ENCODE measurements at regions not wholly inside any gene's neighbourhood (a gene's known extent, or its start where the extent isn't known, plus 50 kb on each side); places are given as distances from the start of the nearest gene placed in this dataset.

DNA sequence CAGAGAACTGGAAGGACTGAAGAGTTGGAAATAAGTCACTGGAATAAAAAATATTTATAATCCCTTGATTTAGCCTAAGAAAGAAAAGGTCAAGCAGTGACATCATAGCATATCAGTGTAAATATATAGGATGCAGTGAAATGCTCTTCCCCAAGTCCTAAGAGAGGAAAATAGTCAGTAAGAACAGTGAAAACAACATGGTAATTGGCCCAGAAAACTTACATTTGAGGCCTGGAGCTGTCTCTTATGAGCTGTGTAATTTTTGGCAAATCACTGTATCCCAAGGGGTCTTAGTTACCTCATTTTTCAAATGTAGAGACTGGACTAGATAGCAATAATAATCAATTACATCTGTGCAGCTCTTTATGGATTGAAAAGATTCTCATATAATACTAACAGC, 255.7 kb upstream of the AR start:
- peaks cover 0 to 1% (median 0%) of the 10 kb centered on the region in 9 donors for H3K9me3 Mint-ChIP-seq
- H3K4me1 Mint-ChIP-seq: no peaks in the 10 kb centered on the region
- no peak overlapping the region for H3K4me3 Mint-ChIP-seq
- H3K27me3 Mint-ChIP-seq: no peaks in the 10 kb centered on the region
- ATAC-seq (no peak), DNase-seq (no peak)
- H3K36me3 Mint-ChIP-seq: no peaks in the 10 kb centered on the region
- H3K27ac Mint-ChIP-seq: no peak overlapping the region
- POLR2A ChIA-PET: no interaction called here

GRCh38 chrX:67289055-67289499, 254.7 kb upstream of the AR start:
- no peaks in the 10 kb centered on the region for H3K36me3 Mint-ChIP-seq
- POLR2A ChIA-PET: no interaction called here
- no peak for ATAC-seq

DNA sequence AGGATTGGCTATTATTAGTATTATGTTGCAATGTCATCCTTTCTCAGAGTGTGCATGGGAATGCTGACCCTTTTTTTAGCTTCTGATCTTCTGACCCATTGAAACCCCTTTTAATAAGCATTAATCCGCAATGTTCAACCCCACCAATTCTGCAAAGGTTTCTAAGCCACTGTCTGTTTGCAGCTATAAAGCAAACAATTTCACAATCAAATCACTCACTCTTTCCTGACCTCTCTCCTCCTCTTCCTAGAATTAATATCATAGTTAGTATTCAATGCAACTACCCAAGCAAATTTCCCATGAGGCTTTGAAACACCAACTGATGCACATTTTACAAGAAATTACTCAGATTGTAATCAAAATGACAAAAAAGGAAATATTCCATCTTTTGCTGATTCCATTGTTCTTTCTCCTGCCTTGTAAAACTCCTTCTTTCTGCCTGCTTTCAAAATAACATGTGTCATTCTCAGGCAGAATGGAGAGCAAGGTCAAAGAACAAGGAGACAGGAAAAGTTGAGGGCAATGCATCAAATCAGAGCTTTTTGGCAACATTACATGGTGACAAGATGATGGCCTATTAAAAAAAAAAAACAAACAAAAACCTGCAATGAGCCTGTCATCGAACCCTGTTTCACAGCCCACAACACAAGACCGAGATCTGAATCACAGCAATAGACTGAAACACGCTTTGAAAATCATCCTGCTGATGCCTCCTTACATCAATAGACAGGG, 253.2 kb upstream of the AR start:
- POLR2A ChIA-PET: no interaction called here
- Mint-ChIP-seq H3K27me3 (no peaks in the 10 kb centered on the region), H3K4me3 (no peak overlapping the region), H3K4me1 (no peaks in the 10 kb centered on the region), H3K36me3 (no peaks in the 10 kb centered on the region), H3K9me3 (no peaks in the 10 kb centered on the region), H3K27ac (no peak overlapping the region)
- no peak for DNase-seq
- ATAC-seq: no peak

More at GRCh38 chrX:67289055-67289499, 254.7 kb upstream of the AR start:
- H3K4me3 Mint-ChIP-seq: no peak overlapping the region
- no peak for DNase-seq
- H3K27me3 Mint-ChIP-seq: no peaks in the 10 kb centered on the region
- H3K9me3 Mint-ChIP-seq: no peaks in the 10 kb centered on the region
- no peak overlapping the region for H3K27ac Mint-ChIP-seq
- H3K4me1 Mint-ChIP-seq: no peaks in the 10 kb centered on the region

DNA sequence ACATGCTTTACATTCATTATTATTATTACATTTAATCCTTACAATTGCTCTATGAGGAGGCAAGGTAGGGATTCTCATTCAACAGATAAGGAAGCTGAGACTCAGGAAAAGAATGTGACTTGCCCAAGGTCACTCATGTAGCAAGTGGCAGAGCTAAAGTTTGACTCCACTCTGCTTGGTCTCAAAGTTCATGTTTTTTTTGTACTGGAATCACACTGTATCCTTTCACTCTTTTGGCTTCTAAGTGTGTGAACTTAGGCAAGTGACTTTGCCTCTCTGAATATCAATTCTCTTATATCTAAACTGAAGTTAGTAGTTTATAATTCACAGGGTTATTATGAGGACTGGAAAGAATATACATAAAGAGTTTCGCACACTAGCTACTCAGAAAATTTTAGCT, 247.9 kb upstream of the AR start:
- ATAC-seq (no peak), DNase-seq (no peak)
- peaks cover 0 to 12% (median 0%) of the 10 kb centered on the region in 9 donors for H3K9me3 Mint-ChIP-seq
- no peaks in the 10 kb centered on the region for H3K36me3 Mint-ChIP-seq
- H3K27me3 Mint-ChIP-seq: no peaks in the 10 kb centered on the region
- POLR2A ChIA-PET: no interaction called here
- no peak overlapping the region for H3K4me3 Mint-ChIP-seq
- H3K4me1 Mint-ChIP-seq: no peaks in the 10 kb centered on the region
- H3K27ac Mint-ChIP-seq: no peak overlapping the region

DNA sequence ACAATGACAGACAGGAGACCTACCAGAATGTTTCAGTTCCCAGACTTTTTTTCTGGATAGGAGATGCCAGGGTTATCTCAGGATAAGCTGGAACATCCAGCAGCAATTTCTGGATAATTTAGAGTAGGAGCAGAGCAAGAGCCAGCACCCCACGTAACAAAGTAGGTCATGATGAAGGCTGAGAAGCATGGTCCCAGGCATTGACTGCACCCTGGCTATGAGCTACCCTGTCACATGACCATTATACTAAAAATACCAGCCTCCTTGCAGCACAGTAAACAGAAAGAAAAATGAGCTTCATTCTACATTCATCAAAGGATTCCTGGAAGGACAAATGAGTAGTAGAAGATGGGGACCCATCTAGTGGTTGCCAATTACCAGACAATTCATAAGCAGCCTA, 247.4 kb upstream of the AR start:
- DNase-seq (no peak), ATAC-seq (no peak)
- no peaks in the 10 kb centered on the region for H3K4me1 Mint-ChIP-seq
- no peaks in the 10 kb centered on the region for H3K36me3 Mint-ChIP-seq
- peaks cover 0 to 12% (median 0%) of the 10 kb centered on the region in 9 donors for H3K9me3 Mint-ChIP-seq
- POLR2A ChIA-PET: no interaction called here
- no peak overlapping the region for H3K27ac Mint-ChIP-seq
- H3K27me3 Mint-ChIP-seq: no peaks in the 10 kb centered on the region
- no peak overlapping the region for H3K4me3 Mint-ChIP-seq

- peaks cover 0 to 27% (median 11%) of the 10 kb centered on the region in 9 donors for H3K9me3 Mint-ChIP-seq
- H3K36me3 Mint-ChIP-seq: peaks cover 0 to 12% (median 0%) of the 10 kb centered on the region in 3 donors
- no peaks in the 10 kb centered on the region for H3K27me3 Mint-ChIP-seq
- no peaks in the 10 kb centered on the region for H3K4me1 Mint-ChIP-seq
- H3K4me3 Mint-ChIP-seq: no peak overlapping the region
- DNase-seq: no peak
- H3K27ac Mint-ChIP-seq: no peak overlapping the region
- POLR2A ChIA-PET: no interaction called here
- no peak for ATAC-seq
Measured at GRCh38 chrX:67317725-67318124, 226.1 kb upstream of the AR start.

DNA sequence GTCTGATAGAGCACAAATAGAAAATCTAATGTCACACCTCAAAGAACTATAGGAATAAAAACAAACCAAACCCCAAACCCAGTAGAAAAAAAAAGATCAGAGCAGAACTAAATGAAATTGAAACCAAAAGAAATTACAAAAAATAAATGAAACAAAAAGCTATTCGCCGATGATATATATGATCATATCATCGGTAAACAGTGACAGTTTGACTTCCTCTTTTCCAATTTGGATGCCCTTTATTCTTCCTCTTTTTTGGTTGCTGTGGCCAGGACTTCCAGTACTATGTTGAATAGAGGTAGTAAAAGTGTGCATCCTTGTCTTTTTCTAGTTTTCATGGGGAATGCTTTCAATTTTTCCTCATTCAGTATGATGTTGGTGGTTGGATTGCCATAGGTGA, 215.3 kb upstream of the AR start:
- Mint-ChIP-seq H3K9me3 (peaks cover 0 to 11% (median 1%) of the 10 kb centered on the region in 9 donors), H3K36me3 (no peaks in the 10 kb centered on the region), H3K27me3 (no peaks in the 10 kb centered on the region), H3K27ac (no peak overlapping the region), H3K4me3 (no peak overlapping the region), H3K4me1 (peaks cover 0 to 2% (median 0%) of the 10 kb centered on the region in 4 donors)
- ATAC-seq: no peak
- no peak for DNase-seq
- POLR2A ChIA-PET: no interaction called here

- DNase-seq (no peak), ATAC-seq (no peak)
- peaks cover 0 to 3% (median 0%) of the 10 kb centered on the region in 9 donors for H3K9me3 Mint-ChIP-seq
- no peaks in the 10 kb centered on the region for H3K4me1 Mint-ChIP-seq
- H3K36me3 Mint-ChIP-seq: no peaks in the 10 kb centered on the region
- no peak overlapping the region for H3K27ac Mint-ChIP-seq
- no peak overlapping the region for H3K4me3 Mint-ChIP-seq
- H3K27me3 Mint-ChIP-seq: no peaks in the 10 kb centered on the region
- POLR2A ChIA-PET: no interaction called here
Measured at GRCh38 chrX:67334323-67334722, 209.5 kb upstream of the AR start.

DNA sequence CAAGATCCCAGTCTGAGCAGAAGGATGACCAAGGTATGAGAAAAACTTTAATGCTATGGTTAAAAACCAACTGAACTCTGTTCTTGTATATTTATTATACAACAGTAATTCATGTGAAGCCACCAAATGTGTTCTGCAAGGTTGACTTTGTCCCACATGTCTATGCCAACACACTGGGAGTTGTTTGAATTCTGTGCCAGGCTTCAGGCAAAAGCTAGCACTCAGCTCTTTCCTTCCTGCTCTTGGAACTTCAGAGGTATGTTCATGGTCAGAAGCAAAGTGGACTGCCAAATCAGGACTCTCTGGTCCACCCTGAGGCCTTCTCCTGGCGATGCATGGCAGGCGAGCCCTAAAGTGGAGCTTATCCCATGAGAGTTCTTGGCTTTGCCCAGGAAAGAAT, 205.6 kb upstream of the AR start:
- Mint-ChIP-seq H3K4me1 (no peaks in the 10 kb centered on the region), H3K9me3 (no peaks in the 10 kb centered on the region), H3K27me3 (no peaks in the 10 kb centered on the region), H3K4me3 (no peak overlapping the region), H3K27ac (no peak overlapping the region), H3K36me3 (no peaks in the 10 kb centered on the region)
- POLR2A ChIA-PET: no interaction called here
- no peak for ATAC-seq
- DNase-seq: no peak

DNA sequence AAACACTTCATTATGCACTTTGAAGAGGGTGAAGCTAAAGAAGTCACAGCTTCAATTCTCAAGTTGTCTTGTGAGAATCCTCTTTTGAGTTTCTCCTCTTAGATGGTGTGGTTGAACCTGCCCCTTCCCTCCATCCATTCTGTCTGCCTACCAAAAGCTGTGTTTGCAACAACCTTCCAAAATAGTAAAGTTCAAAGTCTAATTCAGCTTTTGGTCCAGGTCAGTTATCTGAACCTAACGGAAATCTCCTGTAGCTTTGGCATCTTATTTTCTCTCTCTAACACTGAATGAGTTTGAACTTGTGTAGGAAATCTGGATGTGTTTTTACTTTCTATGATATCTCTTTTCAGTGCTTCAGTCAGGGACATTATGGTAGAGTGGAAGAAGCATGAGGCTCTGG, 201.7 kb upstream of the AR start:
- no peaks in the 10 kb centered on the region for H3K4me1 Mint-ChIP-seq
- no peak overlapping the region for H3K27ac Mint-ChIP-seq
- no peak overlapping the region for H3K4me3 Mint-ChIP-seq
- no peaks in the 10 kb centered on the region for H3K36me3 Mint-ChIP-seq
- no peaks in the 10 kb centered on the region for H3K9me3 Mint-ChIP-seq
- no peaks in the 10 kb centered on the region for H3K27me3 Mint-ChIP-seq
- POLR2A ChIA-PET: no interaction called here
- no peak for ATAC-seq
- DNase-seq: no peak

DNA sequence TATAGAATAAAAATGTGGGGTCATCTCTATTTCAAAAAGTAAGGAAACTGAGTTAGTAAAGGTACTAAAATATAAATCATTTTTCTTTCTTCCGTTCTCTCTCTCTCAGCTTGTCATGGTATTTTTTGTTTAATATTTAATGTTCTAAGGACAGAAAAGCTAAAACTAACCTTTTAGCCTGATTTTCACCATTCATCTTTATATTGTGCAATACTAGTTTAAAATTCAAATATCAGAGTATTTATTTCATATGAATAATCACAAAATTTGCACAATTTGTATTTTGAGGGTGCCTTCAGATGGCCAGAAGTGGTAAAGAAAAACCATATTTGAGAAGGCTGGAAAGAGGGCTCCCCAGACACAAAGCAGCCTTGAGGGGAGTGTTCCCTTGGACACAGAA, 197.6 kb upstream of the AR start:
- POLR2A ChIA-PET: no interaction called here
- no peaks in the 10 kb centered on the region for H3K36me3 Mint-ChIP-seq

DNA sequence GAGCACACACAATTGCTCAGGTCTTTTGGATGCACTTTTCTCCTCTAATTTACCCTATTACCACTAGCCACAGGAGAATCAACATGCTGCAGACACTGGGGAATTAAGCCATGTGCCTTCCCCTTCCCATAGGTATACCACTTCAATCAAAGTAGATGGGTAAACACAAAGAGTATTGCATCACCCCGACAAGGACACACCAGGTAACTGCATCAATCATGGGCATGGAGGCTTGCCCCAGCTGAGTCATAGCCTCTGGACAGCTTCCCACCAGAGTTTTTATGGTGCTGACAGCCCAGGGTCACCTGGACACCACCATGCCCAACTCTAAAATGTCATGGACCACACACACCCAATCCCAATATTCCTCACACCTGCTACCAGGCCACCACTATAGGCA, 197.2 kb upstream of the AR start:
- ATAC-seq (no peak), DNase-seq (no peak)
- no peak overlapping the region for H3K27ac Mint-ChIP-seq
- H3K4me1 Mint-ChIP-seq: no peaks in the 10 kb centered on the region
- no peaks in the 10 kb centered on the region for H3K27me3 Mint-ChIP-seq
- no peaks in the 10 kb centered on the region for H3K36me3 Mint-ChIP-seq
- H3K9me3 Mint-ChIP-seq: peaks cover 0 to 2% (median 0%) of the 10 kb centered on the region in 9 donors
- H3K4me3 Mint-ChIP-seq: no peak overlapping the region
- POLR2A ChIA-PET: no interaction called here

More for the DNA sequence above, 197.6 kb upstream of the AR start:
- no peak for ATAC-seq
- DNase-seq: no peak
- Mint-ChIP-seq H3K4me3 (no peak overlapping the region), H3K27me3 (no peaks in the 10 kb centered on the region), H3K4me1 (no peaks in the 10 kb centered on the region), H3K27ac (no peak overlapping the region), H3K9me3 (no peaks in the 10 kb centered on the region)

DNA sequence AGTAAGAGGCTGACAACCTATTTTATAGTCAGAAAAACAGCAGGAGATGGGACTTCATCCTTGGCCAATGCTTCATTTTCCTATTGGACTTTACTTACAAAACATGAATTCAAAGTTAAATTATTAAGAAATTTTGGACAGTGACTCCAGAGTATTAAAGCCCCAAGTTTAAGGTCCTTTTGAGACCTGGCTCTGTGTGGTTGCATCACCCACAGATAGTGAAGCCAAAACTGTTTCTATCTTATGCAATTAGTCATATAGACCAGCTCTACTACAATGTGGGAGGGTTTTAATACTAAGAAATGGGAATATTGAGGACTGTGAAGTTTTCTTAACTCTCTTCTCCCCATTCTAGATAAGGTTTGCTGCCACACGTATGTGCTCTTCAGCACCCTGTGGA, 196.7 kb upstream of the AR start:
- H3K9me3 Mint-ChIP-seq: peaks cover 0 to 6% (median 0%) of the 10 kb centered on the region in 9 donors
- DNase-seq: no peak
- no peaks in the 10 kb centered on the region for H3K36me3 Mint-ChIP-seq
- H3K27ac Mint-ChIP-seq: no peak overlapping the region
- no peaks in the 10 kb centered on the region for H3K4me1 Mint-ChIP-seq
- no peak for ATAC-seq
- H3K27me3 Mint-ChIP-seq: no peaks in the 10 kb centered on the region
- POLR2A ChIA-PET: no interaction called here
- no peak overlapping the region for H3K4me3 Mint-ChIP-seq

GRCh38 chrX:67351411-67351810, 192.4 kb upstream of the AR start:
- no peaks in the 10 kb centered on the region for H3K27me3 Mint-ChIP-seq
- no peaks in the 10 kb centered on the region for H3K4me1 Mint-ChIP-seq
- peaks cover 0 to 10% (median 0%) of the 10 kb centered on the region in 9 donors for H3K9me3 Mint-ChIP-seq
- no peak overlapping the region for H3K4me3 Mint-ChIP-seq
- ATAC-seq: no peak
- POLR2A ChIA-PET: no interaction called here
- no peak for DNase-seq
- H3K27ac Mint-ChIP-seq: no peak overlapping the region
- H3K36me3 Mint-ChIP-seq: no peaks in the 10 kb centered on the region
